ENCODE measurements at regions not wholly inside any gene's neighbourhood (a gene's known extent, or its start where the extent isn't known, plus 50 kb on each side); places are given as distances from the start of the nearest gene placed in this dataset.

DNA sequence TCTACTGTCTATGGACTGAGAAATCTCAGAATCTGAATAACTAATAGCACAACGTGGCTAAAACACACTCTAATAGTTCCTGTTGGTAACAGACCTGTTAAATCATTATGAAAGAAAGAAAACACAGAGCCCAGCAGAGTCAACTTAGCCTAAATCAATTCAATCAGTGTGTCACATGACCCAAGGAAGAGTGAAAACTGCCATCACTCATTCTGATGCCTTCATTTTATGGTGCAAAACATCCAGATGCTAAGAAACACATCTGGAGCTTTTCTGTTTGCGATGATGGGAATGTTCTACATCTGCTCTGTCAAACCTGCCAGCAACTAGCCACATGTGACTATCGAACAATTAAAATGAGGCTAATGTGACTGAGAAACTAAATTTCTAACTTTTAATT, 295.7 kb upstream of the TRIB2 start:
- no peak for DNase-seq (ENCODE audit: extremely low spot score in 2 of 2)
- no peak overlapping the region for H3K27ac ChIP-seq
- intact Hi-C loops (cut with DNase I) = no loop called here

DNA sequence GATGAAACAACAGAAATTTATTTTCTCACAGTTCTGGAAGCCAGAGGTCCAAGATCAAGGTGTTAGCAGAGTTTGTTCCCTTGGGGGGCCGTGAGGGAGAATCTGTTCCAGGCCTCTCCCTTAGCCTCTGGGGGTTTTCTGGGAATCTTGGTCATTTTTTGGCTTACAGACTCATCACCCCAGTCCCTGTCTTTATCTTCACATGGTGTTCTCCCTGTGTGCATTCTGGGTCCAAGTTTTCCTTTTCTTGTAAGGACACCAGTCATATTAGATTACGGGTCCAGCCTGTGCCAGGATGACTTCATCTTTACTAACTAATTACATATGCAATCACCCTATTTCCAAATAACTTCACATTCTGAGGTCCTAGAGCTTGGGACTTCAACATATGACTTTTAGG, 292.5 kb upstream of the TRIB2 start:
- H3K27me3 ChIP-seq = no peaks in the 10 kb centered on the region
- no peak overlapping the region for H3K27ac ChIP-seq
- TF ChIP-seq POLR2A (IDR thresholded peaks at IDR 0.05) (no peak), POLR2AphosphoS5 (IDR thresholded peaks at IDR 0.05; ENCODE audit: insufficient read depth in 1 of 2, low read depth in 1 of 2) (no peak)
- TF ChIP-seq, protein P1, sequence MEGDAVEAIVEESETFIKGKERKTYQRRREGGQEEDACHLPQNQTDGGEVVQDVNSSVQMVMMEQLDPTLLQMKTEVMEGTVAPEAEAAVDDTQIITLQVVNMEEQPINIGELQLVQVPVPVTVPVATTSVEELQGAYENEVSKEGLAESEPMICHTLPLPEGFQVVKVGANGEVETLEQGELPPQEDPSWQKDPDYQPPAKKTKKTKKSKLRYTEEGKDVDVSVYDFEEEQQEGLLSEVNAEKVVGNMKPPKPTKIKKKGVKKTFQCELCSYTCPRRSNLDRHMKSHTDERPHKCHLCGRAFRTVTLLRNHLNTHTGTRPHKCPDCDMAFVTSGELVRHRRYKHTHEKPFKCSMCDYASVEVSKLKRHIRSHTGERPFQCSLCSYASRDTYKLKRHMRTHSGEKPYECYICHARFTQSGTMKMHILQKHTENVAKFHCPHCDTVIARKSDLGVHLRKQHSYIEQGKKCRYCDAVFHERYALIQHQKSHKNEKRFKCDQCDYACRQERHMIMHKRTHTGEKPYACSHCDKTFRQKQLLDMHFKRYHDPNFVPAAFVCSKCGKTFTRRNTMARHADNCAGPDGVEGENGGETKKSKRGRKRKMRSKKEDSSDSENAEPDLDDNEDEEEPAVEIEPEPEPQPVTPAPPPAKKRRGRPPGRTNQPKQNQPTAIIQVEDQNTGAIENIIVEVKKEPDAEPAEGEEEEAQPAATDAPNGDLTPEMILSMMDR (IDR thresholded peaks at IDR 0.05) = no peak
- intact Hi-C loops (cut with DNase I) = no loop called here
- H3K4me1 ChIP-seq = no peaks in the 10 kb centered on the region
- no peak overlapping the region for H3K4me3 ChIP-seq
- H3K9me3 ChIP-seq = no peaks in the 10 kb centered on the region
- DNase-seq (ENCODE audit: extremely low spot score in 2 of 2) = no peak
- no peaks in the 10 kb centered on the region for H3K36me3 ChIP-seq

More for the DNA sequence above, 295.7 kb upstream of the TRIB2 start:
- no peaks in the 10 kb centered on the region for H3K9me3 ChIP-seq
- no peaks in the 10 kb centered on the region for H3K36me3 ChIP-seq
- no peak overlapping the region for H3K4me3 ChIP-seq
- TF ChIP-seq, protein P1 (IDR thresholded peaks at IDR 0.05) = no peak
- no peak for TF ChIP-seq POLR2AphosphoS5 (IDR thresholded peaks at IDR 0.05; ENCODE audit: insufficient read depth in 1 of 2, low read depth in 1 of 2)
- TF ChIP-seq POLR2A (IDR thresholded peaks at IDR 0.05) = no peak
- H3K27me3 ChIP-seq = no peaks in the 10 kb centered on the region
- no peaks in the 10 kb centered on the region for H3K4me1 ChIP-seq

DNA sequence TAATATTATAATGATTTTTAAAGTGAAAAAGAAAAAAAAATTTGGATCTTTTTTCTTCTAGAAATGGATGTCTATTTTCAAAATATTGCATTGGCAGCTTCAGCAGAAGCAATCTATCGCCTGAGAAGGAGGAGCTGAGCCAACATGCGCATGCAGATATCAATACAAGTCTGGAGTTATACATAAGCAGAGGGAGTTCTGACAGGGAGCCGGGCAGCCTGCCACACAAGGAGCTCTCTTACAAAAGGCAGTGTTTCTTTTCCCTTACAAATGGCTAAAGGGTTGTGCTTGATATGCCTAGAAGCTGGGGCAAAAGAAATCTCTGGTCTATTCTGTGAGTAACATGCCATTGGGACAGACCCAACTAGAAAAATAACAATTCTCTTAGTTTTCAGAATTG, 291.9 kb upstream of the TRIB2 start:
- Histone ChIP-seq H3K4me3 (no peak overlapping the region), H3K9me3 (no peaks in the 10 kb centered on the region), H3K36me3 (no peaks in the 10 kb centered on the region), H3K27me3 (no peaks in the 10 kb centered on the region), H3K27ac (no peak overlapping the region), H3K4me1 (no peaks in the 10 kb centered on the region)
- TF ChIP-seq, protein P1 (IDR thresholded peaks at IDR 0.05) = no peak
- TF ChIP-seq POLR2AphosphoS5 (IDR thresholded peaks at IDR 0.05; ENCODE audit: insufficient read depth in 1 of 2, low read depth in 1 of 2) (no peak), POLR2A (IDR thresholded peaks at IDR 0.05) (no peak)
- DNase-seq (ENCODE audit: extremely low spot score in 2 of 2) = no peak
- intact Hi-C loops (cut with DNase I) = no loop called here

DNA sequence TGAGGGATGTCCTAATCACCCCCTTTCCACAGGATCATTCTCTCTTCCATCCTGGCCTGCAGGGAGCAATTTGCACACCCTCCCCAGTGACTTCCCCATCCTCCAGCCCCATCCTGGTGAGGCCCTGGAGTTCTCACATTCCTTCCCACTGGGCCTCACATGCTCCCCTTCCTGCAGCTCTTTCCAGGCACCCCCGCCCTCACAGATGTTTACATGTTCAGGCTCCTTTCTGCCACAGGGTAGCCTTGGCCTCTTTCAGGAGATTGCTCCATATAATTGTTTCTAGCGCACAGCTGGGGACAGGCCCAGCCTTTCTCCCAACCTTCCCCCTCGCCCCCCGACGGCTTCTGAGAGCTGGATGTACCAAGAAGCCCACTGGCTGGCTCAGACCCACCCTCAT, 288.4 kb upstream of the TRIB2 start:
- no peaks in the 10 kb centered on the region for H3K36me3 ChIP-seq
- no peak overlapping the region for H3K27ac ChIP-seq
- H3K9me3 ChIP-seq = no peaks in the 10 kb centered on the region
- no peak for DNase-seq (ENCODE audit: extremely low spot score in 2 of 2)
- intact Hi-C loops (cut with DNase I) = no loop called here
- no peak overlapping the region for H3K4me3 ChIP-seq
- H3K4me1 ChIP-seq = peaks cover 5% of the 10 kb centered on the region
- no peaks in the 10 kb centered on the region for H3K27me3 ChIP-seq
- TF ChIP-seq, protein P1 (IDR thresholded peaks at IDR 0.05) = no peak
- no peak for TF ChIP-seq POLR2A (IDR thresholded peaks at IDR 0.05)
- TF ChIP-seq POLR2AphosphoS5 (IDR thresholded peaks at IDR 0.05; ENCODE audit: insufficient read depth in 1 of 2, low read depth in 1 of 2) = no peak

DNA sequence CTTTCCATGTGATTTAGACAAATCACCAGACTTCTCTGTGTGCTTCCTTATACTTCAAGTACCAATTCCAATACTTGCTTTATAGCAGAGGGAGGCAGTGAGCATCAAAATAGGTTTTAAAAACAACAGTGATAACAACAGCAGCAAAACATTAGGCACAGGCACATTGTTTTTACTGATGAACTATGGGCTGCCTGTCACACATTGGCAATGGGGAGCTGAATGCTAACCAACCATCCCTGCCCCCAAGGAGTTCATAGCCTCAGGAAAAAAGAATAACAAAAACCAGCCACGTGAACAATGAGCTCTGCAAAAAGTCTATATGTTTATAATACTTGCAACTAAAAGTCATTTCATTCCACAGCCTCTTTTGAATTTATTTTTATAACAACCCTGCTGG, 287.9 kb upstream of the TRIB2 start:
- DNase-seq (ENCODE audit: extremely low spot score in 2 of 2) = no peak
- Histone ChIP-seq H3K9me3 (no peaks in the 10 kb centered on the region), H3K4me3 (no peak overlapping the region), H3K36me3 (no peaks in the 10 kb centered on the region), H3K27ac (no peak overlapping the region), H3K27me3 (no peaks in the 10 kb centered on the region), H3K4me1 (peaks cover 5% of the 10 kb centered on the region)
- TF ChIP-seq, protein P1 (IDR thresholded peaks at IDR 0.05) = no peak
- TF ChIP-seq POLR2A (IDR thresholded peaks at IDR 0.05) = no peak
- TF ChIP-seq POLR2AphosphoS5 (IDR thresholded peaks at IDR 0.05; ENCODE audit: insufficient read depth in 1 of 2, low read depth in 1 of 2) = no peak
- intact Hi-C loops (cut with DNase I) = no loop called here
